OCI-LY3 (cell line): ENCODE measurements at regions not wholly inside any gene's neighbourhood (a gene's known extent, or its start where the extent isn't known, plus 50 kb on each side); places are given as distances from the start of the nearest gene placed in this dataset.

Experiments
- H2AFZ ChIP-seq: fragments of 200-600, 300-600 bp; shearing (Covaris generic); 2 replicates; pipeline ENCODE4 v1.6.0; 2014; ENCODE audit warnings: antibody characterized with exemption, low read depth, low read length
- H3K27ac ChIP-seq: fragments of 200-600, 300-600 bp; sonication (generic); 2 replicates; pipeline ENCODE4 v1.5.1; 2014; ENCODE audit warnings: mild to moderate bottlenecking, low read length, moderate library complexity, mixed read lengths
- H3K27me3 ChIP-seq: fragments of 200-600, 300-600 bp; sonication (generic); 2 replicates; pipeline ENCODE4 v1.6.1; 2014; ENCODE audit warnings: low read depth, low read length, mixed read lengths
- H3K36me3 ChIP-seq: fragments of 200-600, 300-600 bp; sonication (generic); replicated peaks from 2 replicates; pipeline ENCODE3; 2014; ENCODE audit warnings: low read depth, low read length, mixed read lengths
- H3K4me1 ChIP-seq: fragments of 300-600, 200-600 bp; sonication (generic); 2 replicates; pipeline ENCODE4 v1.6.1; 2014; ENCODE audit warnings: low read length, mixed read lengths
- H3K4me2 ChIP-seq: fragments of 200-600, 300-600 bp; sonication (generic); 2 replicates; pipeline ENCODE4 v1.6.1; 2014; ENCODE audit warnings: low read length, mixed read lengths
- H3K4me3 ChIP-seq: fragments of 300-600, 200-600 bp; sonication (generic); 2 replicates; pipeline ENCODE4 v1.5.1; 2014; ENCODE audit warnings: antibody characterized with exemption, mild to moderate bottlenecking, low read length, moderate library complexity
- H3K79me2 ChIP-seq: fragments of 300-600, 200-600 bp; shearing (Covaris generic); 2 replicates; pipeline ENCODE4 v1.6.1; 2014; ENCODE audit warnings: mild to moderate bottlenecking, low read length, mixed read lengths
- H3K9ac ChIP-seq: fragments of 300-600, 200-600 bp; shearing (Covaris generic); 2 replicates; pipeline ENCODE4 v1.6.0; 2014; ENCODE audit warnings: mild to moderate bottlenecking, low read length, moderate library complexity
- H3K9me3 ChIP-seq: fragments of 200-600, 300-600 bp; shearing (Covaris generic); 2 replicates; pipeline ENCODE4 v1.6.1; 2014; ENCODE audit warnings: low read length, mixed read lengths; ENCODE audit not compliant: insufficient read depth
- H4K20me1 ChIP-seq: fragments of 200-600, 300-600 bp; sonication (generic); 2 replicates; pipeline ENCODE4 v1.6.1; 2016; ENCODE audit warnings: low read length, mixed read lengths; ENCODE audit not compliant: insufficient read depth
- CTCF ChIP-seq: fragments of 200-600, 300-600 bp; sonication (generic); IDR thresholded peaks from 2 replicates; pipeline ENCODE4 v1.5.1; 2014; ENCODE audit warnings: antibody characterized with exemption, low read length, low read depth
- EZH2phosphoT487 ChIP-seq: fragments of 200-600 bp; shearing (Covaris generic); IDR thresholded peaks from 2 replicates; pipeline ENCODE4 v1.6.1; 2018; ENCODE audit warnings: antibody characterized with exemption, mixed run types, low read depth

- H3K79me2 ChIP-seq, result no peaks in the 10 kb centered on the region
- no peak overlapping the region for H2AFZ ChIP-seq
- H3K9me3 ChIP-seq, result no peaks in the 10 kb centered on the region
- TF ChIP-seq EZH2phosphoT487, result no peak
- no peak for TF ChIP-seq CTCF
- H3K27me3 ChIP-seq, result peaks cover 4% of the 10 kb centered on the region; the same call in 1 of the 2 replicates
- H4K20me1 ChIP-seq, result no peaks in the 10 kb centered on the region
- H3K4me2 ChIP-seq, result no peak overlapping the region
- no peak overlapping the region for H3K9ac ChIP-seq
- no peak overlapping the region for H3K4me3 ChIP-seq
- no peak overlapping the region for H3K27ac ChIP-seq
- no peaks in the 10 kb centered on the region for H3K36me3 ChIP-seq
- no peaks in the 10 kb centered on the region for H3K4me1 ChIP-seq
Measured at GRCh38 chr20:54860716-54861115, 385.3 kb downstream of the DOK5 start.

GRCh38 chr20:54856202-54856601 lies 380.8 kb downstream of the DOK5 start:
- Histone ChIP-seq H3K4me2 (no peak overlapping the region), H3K79me2 (no peaks in the 10 kb centered on the region), H3K27ac (no peak overlapping the region), H3K36me3 (no peaks in the 10 kb centered on the region), H4K20me1 (no peaks in the 10 kb centered on the region), H3K9me3 (no peaks in the 10 kb centered on the region), H3K4me3 (no peak overlapping the region), H3K4me1 (no peaks in the 10 kb centered on the region), H2AFZ (no peak overlapping the region), H3K27me3 (peaks cover under 1% of the 10 kb centered on the region; the same call in 1 of the 2 replicates), H3K9ac (no peak overlapping the region)
- TF ChIP-seq CTCF (no peak), EZH2phosphoT487 (no peak)

GRCh38 chr20:54849741-54850140 lies 374.3 kb downstream of the DOK5 start:
- Histone ChIP-seq H3K4me2 (no peak overlapping the region), H4K20me1 (no peaks in the 10 kb centered on the region)

GRCh38 chr20:54848984-54849538 lies 373.7 kb downstream of the DOK5 start:
- no peak overlapping the region for H3K4me2 ChIP-seq
- H3K9me3 ChIP-seq, result no peaks in the 10 kb centered on the region
- no peaks in the 10 kb centered on the region for H3K36me3 ChIP-seq
- H4K20me1 ChIP-seq, result no peaks in the 10 kb centered on the region
- no peaks in the 10 kb centered on the region for H3K79me2 ChIP-seq
- no peak overlapping the region for H3K4me3 ChIP-seq
- no peak overlapping the region for H3K9ac ChIP-seq
- no peaks in the 10 kb centered on the region for H3K4me1 ChIP-seq
- no peak overlapping the region for H2AFZ ChIP-seq
- TF ChIP-seq CTCF (no peak), EZH2phosphoT487 (no peak)
- no peak overlapping the region for H3K27ac ChIP-seq
- H3K27me3 ChIP-seq, result peaks cover 24% of the 10 kb centered on the region

More at GRCh38 chr20:54849741-54850140, 374.3 kb downstream of the DOK5 start:
- H3K9me3 ChIP-seq, result no peaks in the 10 kb centered on the region
- no peak overlapping the region for H3K27ac ChIP-seq
- no peaks in the 10 kb centered on the region for H3K36me3 ChIP-seq
- H3K4me1 ChIP-seq, result no peaks in the 10 kb centered on the region
- H3K4me3 ChIP-seq, result no peak overlapping the region
- H2AFZ ChIP-seq, result no peak overlapping the region
- no peaks in the 10 kb centered on the region for H3K79me2 ChIP-seq
- no peak for TF ChIP-seq CTCF
- TF ChIP-seq EZH2phosphoT487, result no peak
- H3K9ac ChIP-seq, result no peak overlapping the region
- peaks cover 17% of the 10 kb centered on the region for H3K27me3 ChIP-seq
